NCI-H2196 (cell line): ENCODE measurements at regions not wholly inside any gene's neighbourhood (a gene's known extent, or its start where the extent isn't known, plus 50 kb on each side); places are given as distances from the start of the nearest gene placed in this dataset.
A peak's percentile ranks its signal among the peaks of the same experiment; 100 is the strongest.
"Not testable (repeated sequence)": the region's sequence is repeated elsewhere in the genome, so short reads cannot be mapped to it uniquely, and the experiment has no call there.

Experiments
- DNase-seq: peaks from one replicate; lab custom pipeline; 2025; ENCODE audit not compliant: unreplicated experiment; lab: John Stamatoyannopoulos, UW

- no peak for DNase-seq
These were observed 245.3 kb upstream of the UFL1 start for GRCh38 chr6:96276305-96276704.

GRCh38 chr6:96276856-96277255 lies 244.8 kb upstream of the UFL1 start:
- DNase-seq: no peak

- DNase-seq: no peak
These were observed 242.5 kb upstream of the UFL1 start for GRCh38 chr6:96279084-96279483.

DNA sequence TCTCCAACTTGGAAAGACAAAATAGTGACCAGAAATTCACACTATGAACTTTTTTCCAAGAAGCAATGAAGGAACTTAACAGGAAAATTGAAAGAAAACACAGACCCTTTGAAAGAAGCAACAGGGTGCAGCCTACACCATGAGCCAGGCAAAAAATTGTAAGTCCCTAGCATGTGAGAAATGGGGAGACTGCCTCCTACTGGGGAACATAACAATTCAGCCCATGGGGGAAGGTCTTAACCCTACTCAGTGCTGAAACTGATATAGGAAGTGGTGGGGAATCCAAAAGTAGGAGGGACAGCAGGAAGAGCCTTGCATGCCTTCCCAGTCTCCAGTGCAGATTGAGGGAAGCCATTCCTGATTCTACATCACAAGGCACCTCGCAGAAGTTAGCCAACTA lies 235.1 kb upstream of the UFL1 start:
- no peak for DNase-seq

GRCh38 chr6:96299525-96299924 lies 222.1 kb upstream of the UFL1 start:
- DNase-seq: no peak

GRCh38 chr6:96301023-96301422 lies 220.6 kb upstream of the UFL1 start:
- DNase-seq: no peak

- DNase-seq: no peak
These were observed 219.8 kb upstream of the UFL1 start for GRCh38 chr6:96301781-96302180.

- DNase-seq: no peak
These were observed 218.6 kb upstream of the UFL1 start for GRCh38 chr6:96302991-96303390.

DNA sequence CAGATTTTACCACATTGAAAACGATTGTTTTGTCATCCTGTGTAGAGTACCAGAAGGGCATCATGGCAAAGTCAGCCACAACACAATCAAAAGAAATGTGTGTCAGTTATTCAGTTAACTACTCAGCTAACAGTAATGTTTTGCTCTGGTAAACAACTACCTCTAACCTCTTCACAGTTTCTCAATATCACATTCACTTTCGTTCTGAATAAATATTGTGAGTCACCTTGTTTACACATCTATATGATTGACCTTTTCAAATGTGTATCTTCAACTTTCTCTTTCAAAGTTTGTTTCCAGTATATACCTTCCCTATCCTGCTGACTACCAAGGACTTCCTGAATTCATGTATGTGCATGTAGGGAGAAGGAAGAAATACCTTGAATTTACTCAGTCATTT lies 216.6 kb upstream of the UFL1 start:
- DNase-seq: no peak

DNA sequence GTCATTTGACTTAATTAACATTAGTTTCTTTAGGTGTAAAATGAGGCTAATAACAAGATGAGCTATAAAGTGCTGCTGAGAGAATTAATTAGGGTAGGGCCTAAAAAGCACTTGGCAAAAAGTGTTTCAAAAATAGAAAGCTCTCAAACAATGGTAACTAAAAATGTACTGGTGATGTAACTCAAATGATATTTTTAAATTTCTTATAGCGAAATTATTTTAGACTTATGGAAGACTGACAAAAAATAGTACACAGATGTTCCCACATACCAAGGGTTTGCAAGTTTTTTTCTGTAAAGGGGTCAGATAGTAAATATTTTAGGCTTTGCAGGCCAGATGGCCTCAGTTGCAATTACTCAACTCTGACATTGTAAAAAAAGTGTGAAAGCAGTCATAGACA lies 190.7 kb upstream of the UFL1 start:
- DNase-seq: no peak

GRCh38 chr6:96340164-96340563 lies 181.4 kb upstream of the UFL1 start:
- no peak for DNase-seq

GRCh38 chr6:96345501-96345900 lies 176.1 kb upstream of the UFL1 start:
- DNase-seq: no peak

DNA sequence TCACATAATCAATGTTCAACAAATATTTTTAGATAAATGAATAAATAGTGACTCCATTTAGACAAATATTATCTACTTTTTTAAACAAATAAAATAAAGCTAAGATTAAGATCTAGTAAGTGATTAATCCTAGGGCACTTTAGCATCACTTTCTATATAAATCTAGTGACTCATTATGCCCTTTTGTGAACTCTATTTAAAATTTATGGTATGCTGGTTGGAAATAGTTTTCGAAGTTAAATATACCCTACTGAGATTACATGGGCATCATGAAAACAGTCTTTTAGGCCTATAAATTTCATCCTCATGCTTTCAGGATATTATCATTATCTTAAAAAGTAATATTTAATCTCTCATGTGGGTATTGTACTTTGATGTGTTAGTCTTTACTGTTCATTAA lies 140.4 kb upstream of the UFL1 start:
- no peak for DNase-seq

DNA sequence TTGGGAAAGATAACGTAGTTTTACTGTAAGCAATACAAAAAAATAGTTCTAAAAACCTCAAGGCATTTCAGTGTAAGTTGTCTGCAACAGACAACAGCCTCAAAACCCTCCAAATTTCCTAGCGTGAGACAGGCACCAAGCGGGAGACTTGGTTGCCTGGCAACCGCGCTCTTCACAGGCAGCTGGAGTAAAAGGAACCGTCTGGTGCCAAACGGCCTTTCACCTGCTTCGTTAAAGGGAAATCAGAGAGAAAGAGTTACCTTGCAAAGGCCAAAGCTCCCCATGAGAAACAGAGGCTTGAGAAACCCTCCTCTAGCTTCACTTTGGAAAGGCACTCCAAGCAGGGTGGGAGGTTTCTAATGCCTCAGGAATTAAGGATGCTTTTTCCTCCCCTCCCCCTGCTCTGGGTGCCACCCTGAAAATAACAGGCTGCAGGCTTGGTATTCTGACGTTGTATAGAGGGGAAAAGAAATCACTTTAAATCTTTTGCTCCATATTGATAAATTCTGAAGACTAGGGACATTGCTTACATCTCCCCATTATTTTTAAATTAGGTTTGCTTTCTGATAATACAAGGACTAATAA lies 129.7 kb upstream of the UFL1 start:
- DNase-seq: peak; percentile 78

GRCh38 chr6:96394727-96395126 lies 126.9 kb upstream of the UFL1 start:
- peak; percentile 4 for DNase-seq

DNA sequence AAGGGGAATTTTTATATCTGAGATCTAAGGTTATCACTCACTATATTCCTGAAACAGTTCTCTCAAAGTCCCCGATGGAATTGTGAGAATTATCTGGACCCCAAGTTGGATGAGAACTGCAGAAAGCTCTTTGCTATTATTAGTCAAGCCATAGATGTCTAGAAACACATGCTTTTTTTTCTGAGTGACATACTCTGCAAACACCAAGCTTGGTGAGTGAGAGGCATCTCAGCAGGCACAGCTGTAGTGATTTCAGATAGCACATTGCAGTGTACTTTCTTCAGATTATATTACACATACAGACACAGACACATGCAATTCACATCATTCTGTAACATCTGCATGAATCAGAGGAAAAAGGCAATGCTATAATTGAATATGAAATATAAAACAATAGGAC lies 111.1 kb upstream of the UFL1 start:
- DNase-seq: no peak

DNA sequence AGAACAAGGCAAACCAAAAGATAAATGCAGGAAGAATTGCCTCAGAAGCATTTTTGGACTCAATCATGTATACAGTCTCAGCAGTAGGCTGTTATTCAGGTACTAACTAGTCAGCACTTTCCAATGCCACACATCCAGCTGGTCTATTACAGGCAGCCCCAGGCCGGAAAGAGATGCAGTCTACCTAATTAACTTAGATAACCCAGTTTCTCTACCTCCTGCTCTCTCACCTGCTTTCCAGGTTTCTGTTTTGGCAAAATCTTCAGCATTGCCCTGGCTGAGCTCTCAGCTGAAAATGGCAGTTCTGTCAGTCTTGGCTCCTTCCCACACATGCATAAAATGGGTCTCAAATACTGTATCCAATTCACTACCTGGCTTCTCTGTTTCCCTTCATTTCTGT lies 101.3 kb upstream of the UFL1 start:
- DNase-seq: no peak

DNA sequence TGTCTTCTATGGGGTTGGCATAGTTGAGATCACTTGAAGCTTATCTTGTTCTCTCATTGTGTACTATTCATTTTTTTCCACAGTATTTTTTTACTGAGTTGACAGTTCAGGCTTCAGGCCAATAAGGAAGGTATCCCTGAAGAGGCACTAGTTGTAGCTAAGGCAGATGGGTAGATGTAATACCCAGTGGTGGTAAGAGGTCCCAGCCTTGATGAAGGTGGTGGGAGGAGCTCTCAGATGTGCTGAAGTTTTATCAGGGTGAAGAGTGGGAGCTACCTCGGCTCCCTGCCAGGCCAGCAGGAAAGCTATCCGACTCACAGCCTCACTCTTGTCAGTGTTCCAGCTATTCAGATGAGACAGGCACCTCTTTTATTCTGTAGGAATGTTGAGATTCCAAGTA lies 87.7 kb upstream of the UFL1 start:
- no peak for DNase-seq

DNA sequence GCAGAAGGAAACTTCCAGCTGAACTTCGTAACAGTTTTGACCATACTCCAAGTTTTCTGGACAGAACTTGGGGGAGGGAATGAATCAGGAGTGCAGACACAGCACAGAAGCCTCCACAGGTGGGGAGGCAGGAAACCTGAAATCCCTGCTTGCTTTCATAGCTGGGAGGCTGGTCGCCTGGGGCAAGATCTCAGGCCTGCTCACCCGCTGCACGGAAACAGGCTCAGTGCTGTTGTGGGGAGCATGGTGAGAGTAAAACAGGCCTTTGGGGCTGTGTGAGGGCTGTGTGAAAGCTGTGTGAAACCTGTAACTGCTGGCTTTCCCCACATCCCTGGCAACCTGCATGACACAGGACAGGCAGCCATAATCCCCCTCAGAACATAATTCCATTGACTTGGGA lies 85.2 kb upstream of the UFL1 start:
- DNase-seq: no peak

DNA sequence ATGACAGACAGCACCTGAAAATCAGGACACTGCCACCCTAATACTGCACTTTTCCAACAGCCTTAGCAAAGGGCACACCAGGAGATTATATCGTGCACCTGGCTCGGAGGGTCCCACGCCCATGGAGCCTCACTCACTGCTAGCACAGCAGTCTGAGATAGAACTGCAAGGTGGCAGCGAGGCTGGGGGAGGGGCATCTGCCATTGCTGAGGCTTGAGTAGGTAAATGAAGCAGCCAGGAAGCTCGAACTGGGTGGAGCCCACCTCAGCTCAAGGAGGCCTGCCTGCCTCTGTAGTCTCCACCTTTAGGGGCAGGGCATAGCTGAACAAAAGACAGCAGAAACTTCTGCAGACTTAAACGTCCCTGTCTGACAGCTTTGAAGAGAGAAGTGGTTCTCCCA lies 84.4 kb upstream of the UFL1 start:
- not testable (repeated sequence) for DNase-seq

GRCh38 chr6:96450082-96450769 lies 71.4 kb upstream of the UFL1 start:
- DNase-seq: no peak

DNA sequence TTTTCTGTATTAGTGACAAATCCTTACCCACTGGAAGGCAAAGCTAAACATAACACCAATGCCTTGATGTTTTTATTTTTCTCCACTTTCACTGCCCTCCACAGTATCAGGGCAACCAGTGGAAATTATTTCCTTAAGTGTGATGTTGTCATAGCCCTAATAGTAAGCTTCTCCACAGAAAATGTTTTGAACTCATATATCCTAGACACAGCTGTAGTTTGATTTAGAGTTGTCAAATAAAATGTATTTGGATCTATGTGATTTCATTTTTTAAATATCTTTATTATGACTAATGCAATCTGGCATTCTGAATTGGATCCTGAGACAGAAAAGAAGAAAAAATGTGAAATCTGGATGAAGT lies 70.9 kb upstream of the UFL1 start:
- DNase-seq: no peak

GRCh38 chr6:96458771-96459170 lies 62.8 kb upstream of the UFL1 start:
- no peak for DNase-seq
